Neural progenitor cell (in vitro differentiated cells): ENCODE measurements at regions not wholly inside any gene's neighbourhood (a gene's known extent, or its start where the extent isn't known, plus 50 kb on each side); places are given as distances from the start of the nearest gene placed in this dataset.

Experiments
- DNase-seq: peaks from one replicate; pipeline ENCODE4 v3.0.0-alpha.2; 2016; ENCODE audit warnings: low spot score
- H2AFZ ChIP-seq: fragments of 200-600 bp; sonication (generic); replicated peaks from 2 replicates; pipeline ENCODE4 v1.6.1; 2016; ENCODE audit warnings: antibody characterized with exemption
- H3F3A ChIP-seq: fragments of 200-600 bp; sonication (generic); 2 replicates; pipeline ENCODE4 v1.6.1; 2016; ENCODE audit warnings: antibody characterized with exemption, low read depth
- H3K27ac ChIP-seq: fragments of 200-600 bp; sonication (generic); 2 replicates; pipeline ENCODE4 v1.5.1; 2016; ENCODE audit warnings: mild to moderate bottlenecking
- H3K27me3 ChIP-seq: fragments of 200-600 bp; sonication (generic); 2 replicates; pipeline ENCODE4 v1.6.1; 2016; ENCODE audit warnings: mild to moderate bottlenecking, moderate library complexity
- H3K36me3 ChIP-seq: fragments of 200-600 bp; sonication (generic); 2 replicates; pipeline ENCODE4 v1.5.1; 2016
- H3K4me1 ChIP-seq: fragments of 200-600 bp; sonication (generic); 2 replicates; pipeline ENCODE4 v1.6.1; 2016; ENCODE audit warnings: mixed run types
- H3K4me2 ChIP-seq: fragments of 200-600 bp; sonication (generic); 2 replicates; pipeline ENCODE4 v1.6.1; 2016
- H3K4me3 ChIP-seq: fragments of 200-600 bp; sonication (generic); 2 replicates; pipeline ENCODE4 v1.5.1; 2016
- H3K79me2 ChIP-seq: fragments of 200-600 bp; sonication (generic); 2 replicates; pipeline ENCODE4 v1.6.1; 2016; ENCODE audit warnings: low read depth
- H3K9ac ChIP-seq: fragments of 200-600 bp; sonication (generic); 2 replicates; pipeline ENCODE4 v1.6.1; 2016
- H3K9me3 ChIP-seq: fragments of 200-600 bp; sonication (generic); 2 replicates; pipeline ENCODE4 v1.5.1; 2016; ENCODE audit warnings: low read depth
- H4K20me1 ChIP-seq: fragments of 200-600 bp; sonication (generic); 2 replicates; pipeline ENCODE4 v1.6.1; 2016; ENCODE audit warnings: low read depth
- H3K27ac Mint-ChIP-seq: 3 replicates; pipeline ENCODE4 v1.8.0; 2021; ENCODE audit warnings: mixed read lengths
- H3K27me3 Mint-ChIP-seq: 2 replicates; pipeline ENCODE4 v1.8.0; 2022; ENCODE audit warnings: low read depth, mild to moderate bottlenecking, inconsistent platforms, moderate library complexity, mixed read lengths; ENCODE audit not compliant: insufficient read depth
- H3K36me3 Mint-ChIP-seq: 3 replicates; pipeline ENCODE4 v1.8.0; 2021; ENCODE audit warnings: mixed read lengths
- H3K4me1 Mint-ChIP-seq: 3 replicates; pipeline ENCODE4 v1.8.0; 2021; ENCODE audit warnings: mixed read lengths
- H3K4me3 Mint-ChIP-seq: 3 replicates; pipeline ENCODE4 v1.8.0; 2021; ENCODE audit warnings: mild to moderate bottlenecking, moderate library complexity, mixed read lengths
- H3K9me3 Mint-ChIP-seq: 3 replicates; pipeline ENCODE4 v1.8.0; 2020; ENCODE audit warnings: mixed read lengths
- CTCF ChIP-seq: fragments of 200-600 bp; sonication (generic); IDR thresholded peaks from 2 replicates; pipeline ENCODE4 v1.5.1; 2017; ENCODE audit warnings: antibody characterized with exemption, mild to moderate bottlenecking
- EZH2 ChIP-seq: fragments of 200-600 bp; sonication (generic); IDR thresholded peaks from 2 replicates; pipeline ENCODE4 v1.6.1; 2017; ENCODE audit warnings: antibody characterized with exemption, mild to moderate bottlenecking, moderate library complexity
- EZH2phosphoT487 ChIP-seq: fragments of 200-600 bp; sonication (generic); IDR thresholded peaks from 2 replicates; pipeline ENCODE4 v1.6.1; 2017; ENCODE audit warnings: antibody characterized with exemption

GRCh38 chr12:58812214-58812613 is 108.1 kb downstream of the LRIG3 start:
- DNase-seq = no peak
- Mint-ChIP-seq H3K4me1 (peaks cover 30% of the 10 kb centered on the region), H3K27me3 (no peaks in the 10 kb centered on the region), H3K9me3 (no peaks in the 10 kb centered on the region), H3K27ac (no peak overlapping the region), H3K4me3 (no peak overlapping the region), H3K36me3 (no peaks in the 10 kb centered on the region)
- Histone ChIP-seq H3K9ac (no peak overlapping the region), H4K20me1 (no peaks in the 10 kb centered on the region), H3F3A (no peaks in the 10 kb centered on the region), H3K9me3 (no peaks in the 10 kb centered on the region), H3K36me3 (no peaks in the 10 kb centered on the region), H3K4me2 (no peak overlapping the region), H3K4me3 (no peak overlapping the region), H3K79me2 (no peaks in the 10 kb centered on the region), H3K27ac (no peak overlapping the region), H3K4me1 (peaks cover 10% of the 10 kb centered on the region), H2AFZ (no peak overlapping the region), H3K27me3 (no peaks in the 10 kb centered on the region)
- TF ChIP-seq CTCF = no peak
- no peak for TF ChIP-seq EZH2

GRCh38 chr12:58814036-58814435 is 106.3 kb downstream of the LRIG3 start:
- Histone ChIP-seq H3K4me2 (no peak overlapping the region), H3K27me3 (no peaks in the 10 kb centered on the region), H3K27ac (no peak overlapping the region), H4K20me1 (no peaks in the 10 kb centered on the region), H3K4me3 (no peak overlapping the region), H3K9me3 (no peaks in the 10 kb centered on the region), H3F3A (no peaks in the 10 kb centered on the region), H3K9ac (no peak overlapping the region), H3K36me3 (no peaks in the 10 kb centered on the region), H3K79me2 (no peaks in the 10 kb centered on the region), H2AFZ (no peak overlapping the region), H3K4me1 (peaks cover 10% of the 10 kb centered on the region)
- no peaks in the 10 kb centered on the region for H3K9me3 Mint-ChIP-seq
- H3K4me1 Mint-ChIP-seq = peaks cover 30% of the 10 kb centered on the region
- no peak overlapping the region for H3K27ac Mint-ChIP-seq
- DNase-seq = no peak
- TF ChIP-seq EZH2phosphoT487 (no peak), CTCF (no peak), EZH2 (no peak)
- H3K4me3 Mint-ChIP-seq = no peak overlapping the region
- no peaks in the 10 kb centered on the region for H3K36me3 Mint-ChIP-seq
- no peaks in the 10 kb centered on the region for H3K27me3 Mint-ChIP-seq

GRCh38 chr12:58815235-58815634 is 105.1 kb downstream of the LRIG3 start:
- Histone ChIP-seq H3K9me3 (no peaks in the 10 kb centered on the region), H3K27me3 (no peaks in the 10 kb centered on the region), H4K20me1 (no peaks in the 10 kb centered on the region), H3K9ac (no peak overlapping the region), H3K4me3 (no peak overlapping the region), H2AFZ (no peak overlapping the region), H3K27ac (no peak overlapping the region), H3K36me3 (no peaks in the 10 kb centered on the region), H3K79me2 (no peaks in the 10 kb centered on the region), H3K4me2 (no peak overlapping the region), H3K4me1 (peaks cover 10% of the 10 kb centered on the region), H3F3A (no peaks in the 10 kb centered on the region)
- Mint-ChIP-seq H3K27me3 (no peaks in the 10 kb centered on the region), H3K4me3 (no peak overlapping the region), H3K27ac (no peak overlapping the region), H3K36me3 (no peaks in the 10 kb centered on the region), H3K4me1 (peaks cover 38% of the 10 kb centered on the region), H3K9me3 (no peaks in the 10 kb centered on the region)
- no peak for DNase-seq
- TF ChIP-seq EZH2phosphoT487 = no peak
- TF ChIP-seq CTCF = no peak
- TF ChIP-seq EZH2 = no peak

- Histone ChIP-seq H3K4me3 (no peak overlapping the region), H3K9me3 (no peaks in the 10 kb centered on the region), H3K4me1 (peaks cover 7% of the 10 kb centered on the region), H3K27ac (no peak overlapping the region), H4K20me1 (no peaks in the 10 kb centered on the region), H3K36me3 (no peaks in the 10 kb centered on the region), H3F3A (no peaks in the 10 kb centered on the region), H3K4me2 (no peak overlapping the region), H3K79me2 (no peaks in the 10 kb centered on the region), H3K9ac (no peak overlapping the region), H2AFZ (no peak overlapping the region), H3K27me3 (no peaks in the 10 kb centered on the region)
- Mint-ChIP-seq H3K9me3 (no peaks in the 10 kb centered on the region), H3K27me3 (no peaks in the 10 kb centered on the region), H3K27ac (no peak overlapping the region), H3K4me3 (no peak overlapping the region), H3K36me3 (no peaks in the 10 kb centered on the region), H3K4me1 (peaks cover 22% of the 10 kb centered on the region)
- no peak for DNase-seq
- no peak for TF ChIP-seq CTCF
- no peak for TF ChIP-seq EZH2
- TF ChIP-seq EZH2phosphoT487 = no peak
Measured at GRCh38 chr12:58818546-58818945, 101.8 kb downstream of the LRIG3 start.
